DMS53 treated with DMSO at 0.1 percent for 48 hours (cell line): ENCODE measurements at regions not wholly inside any gene's neighbourhood (a gene's known extent, or its start where the extent isn't known, plus 50 kb on each side); places are given as distances from the start of the nearest gene placed in this dataset.

ENCODE experiments used
- DNase-seq: peaks from one replicate; lab custom pipeline; 2025; ENCODE audit not compliant: unreplicated experiment; lab: John Stamatoyannopoulos, UW

GRCh38 chr10:78357141-78358063 is 323.7 kb downstream of the RPS24 start:
- no peak for DNase-seq

GRCh38 chr10:78358351-78358750 is 324.7 kb downstream of the RPS24 start:
- DNase-seq: no peak

GRCh38 chr10:78358982-78359381 is 325.3 kb downstream of the RPS24 start:
- no peak for DNase-seq

GRCh38 chr10:78359640-78360091 is 326.0 kb downstream of the RPS24 start:
- no peak for DNase-seq

- no peak for DNase-seq
Measured at GRCh38 chr10:78360284-78360683, 326.6 kb downstream of the RPS24 start.

GRCh38 chr10:78361031-78361430 is 327.4 kb downstream of the RPS24 start:
- no peak for DNase-seq

- no peak for DNase-seq
Measured at GRCh38 chr10:78362406-78363022, 328.9 kb downstream of the RPS24 start.

GRCh38 chr10:78363190-78363589 is 329.5 kb downstream of the RPS24 start:
- DNase-seq: no peak

- no peak for DNase-seq
Measured at GRCh38 chr10:78365694-78366093, 332.0 kb downstream of the RPS24 start.

GRCh38 chr10:78366663-78367411 is 333.2 kb downstream of the RPS24 start:
- DNase-seq: no peak

- DNase-seq: no peak
Measured at GRCh38 chr10:78367751-78368150, 334.1 kb downstream of the RPS24 start.

GRCh38 chr10:78371136-78371535 is 337.5 kb downstream of the RPS24 start:
- no peak for DNase-seq

- DNase-seq: no peak
Measured at GRCh38 chr10:78372806-78373205, 339.1 kb downstream of the RPS24 start.

- no peak for DNase-seq
Measured at GRCh38 chr10:78374331-78375028, 340.8 kb downstream of the RPS24 start.

- DNase-seq: no peak
Measured at GRCh38 chr10:78375854-78376785, 342.5 kb downstream of the RPS24 start.

GRCh38 chr10:78377356-78377755 is 343.7 kb downstream of the RPS24 start:
- DNase-seq: no peak

- no peak for DNase-seq
Measured at GRCh38 chr10:78378192-78378591, 344.5 kb downstream of the RPS24 start.

- DNase-seq: no peak
Measured at GRCh38 chr10:78381107-78381506, 347.4 kb downstream of the RPS24 start.

GRCh38 chr10:78382047-78382446 is 348.4 kb downstream of the RPS24 start:
- no peak for DNase-seq

- no peak for DNase-seq
Measured at GRCh38 chr10:78382772-78383171, 349.1 kb downstream of the RPS24 start.
